WI38 (cell line): ENCODE measurements at regions not wholly inside any gene's neighbourhood (a gene's known extent, or its start where the extent isn't known, plus 50 kb on each side); places are given as distances from the start of the nearest gene placed in this dataset.

Experiments used
- H3K4me3 ChIP-seq: 2 replicates; pipeline ENCODE4 v1.5.1; 2011; ENCODE audit warnings: low read depth, mild to moderate bottlenecking, control low read depth, low read length
- TF ChIP-seq, protein P1 (sequence below): IDR thresholded peaks from 2 replicates; pipeline ENCODE4 v1.5.1; 2012; ENCODE audit warnings: low read depth, mild to moderate bottlenecking, control low read depth, low read length

DNA sequence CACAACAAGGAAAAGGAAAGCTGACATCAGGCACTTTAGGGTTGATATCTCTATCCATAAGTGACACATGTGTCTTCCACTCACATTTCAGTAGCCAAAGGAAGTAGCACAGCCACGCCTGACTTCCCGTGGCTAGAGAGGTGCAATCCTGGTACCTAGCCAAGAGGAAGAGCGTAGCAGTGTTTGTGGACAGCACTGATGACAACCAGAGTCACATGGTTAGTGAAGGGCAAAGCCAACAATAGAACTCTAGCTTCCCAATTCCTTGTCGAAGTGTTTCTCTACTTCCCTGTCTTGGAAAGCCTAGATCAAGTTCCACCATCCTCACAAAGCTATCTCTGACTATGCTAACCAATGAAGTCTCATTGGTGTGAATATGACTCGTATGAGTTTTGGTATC lies 189.2 kb downstream of the RSL24D1 start:
- TF ChIP-seq, protein P1, sequence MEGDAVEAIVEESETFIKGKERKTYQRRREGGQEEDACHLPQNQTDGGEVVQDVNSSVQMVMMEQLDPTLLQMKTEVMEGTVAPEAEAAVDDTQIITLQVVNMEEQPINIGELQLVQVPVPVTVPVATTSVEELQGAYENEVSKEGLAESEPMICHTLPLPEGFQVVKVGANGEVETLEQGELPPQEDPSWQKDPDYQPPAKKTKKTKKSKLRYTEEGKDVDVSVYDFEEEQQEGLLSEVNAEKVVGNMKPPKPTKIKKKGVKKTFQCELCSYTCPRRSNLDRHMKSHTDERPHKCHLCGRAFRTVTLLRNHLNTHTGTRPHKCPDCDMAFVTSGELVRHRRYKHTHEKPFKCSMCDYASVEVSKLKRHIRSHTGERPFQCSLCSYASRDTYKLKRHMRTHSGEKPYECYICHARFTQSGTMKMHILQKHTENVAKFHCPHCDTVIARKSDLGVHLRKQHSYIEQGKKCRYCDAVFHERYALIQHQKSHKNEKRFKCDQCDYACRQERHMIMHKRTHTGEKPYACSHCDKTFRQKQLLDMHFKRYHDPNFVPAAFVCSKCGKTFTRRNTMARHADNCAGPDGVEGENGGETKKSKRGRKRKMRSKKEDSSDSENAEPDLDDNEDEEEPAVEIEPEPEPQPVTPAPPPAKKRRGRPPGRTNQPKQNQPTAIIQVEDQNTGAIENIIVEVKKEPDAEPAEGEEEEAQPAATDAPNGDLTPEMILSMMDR: no peak
- H3K4me3 ChIP-seq: no peak overlapping the region

DNA sequence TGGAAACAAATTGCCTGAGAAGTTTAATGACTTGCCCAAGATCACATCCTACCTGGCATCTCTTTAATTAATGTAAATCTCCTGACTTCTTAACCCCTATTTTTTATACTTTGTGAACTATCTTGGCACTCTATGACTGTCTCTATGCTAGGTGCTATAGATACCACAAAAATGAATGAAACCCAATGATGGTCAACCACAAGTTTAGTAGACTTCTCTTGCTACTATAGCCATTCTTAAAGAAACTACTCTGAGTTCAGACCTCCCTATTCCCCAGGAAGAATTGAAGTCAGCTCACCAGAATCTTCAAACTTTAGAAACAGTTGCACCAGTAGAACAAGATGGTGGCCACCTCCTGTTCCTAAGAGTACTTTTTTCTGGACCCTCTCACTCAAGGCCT lies 191.1 kb downstream of the RSL24D1 start:
- no peak overlapping the region for H3K4me3 ChIP-seq
- TF ChIP-seq, protein P1: no peak

DNA sequence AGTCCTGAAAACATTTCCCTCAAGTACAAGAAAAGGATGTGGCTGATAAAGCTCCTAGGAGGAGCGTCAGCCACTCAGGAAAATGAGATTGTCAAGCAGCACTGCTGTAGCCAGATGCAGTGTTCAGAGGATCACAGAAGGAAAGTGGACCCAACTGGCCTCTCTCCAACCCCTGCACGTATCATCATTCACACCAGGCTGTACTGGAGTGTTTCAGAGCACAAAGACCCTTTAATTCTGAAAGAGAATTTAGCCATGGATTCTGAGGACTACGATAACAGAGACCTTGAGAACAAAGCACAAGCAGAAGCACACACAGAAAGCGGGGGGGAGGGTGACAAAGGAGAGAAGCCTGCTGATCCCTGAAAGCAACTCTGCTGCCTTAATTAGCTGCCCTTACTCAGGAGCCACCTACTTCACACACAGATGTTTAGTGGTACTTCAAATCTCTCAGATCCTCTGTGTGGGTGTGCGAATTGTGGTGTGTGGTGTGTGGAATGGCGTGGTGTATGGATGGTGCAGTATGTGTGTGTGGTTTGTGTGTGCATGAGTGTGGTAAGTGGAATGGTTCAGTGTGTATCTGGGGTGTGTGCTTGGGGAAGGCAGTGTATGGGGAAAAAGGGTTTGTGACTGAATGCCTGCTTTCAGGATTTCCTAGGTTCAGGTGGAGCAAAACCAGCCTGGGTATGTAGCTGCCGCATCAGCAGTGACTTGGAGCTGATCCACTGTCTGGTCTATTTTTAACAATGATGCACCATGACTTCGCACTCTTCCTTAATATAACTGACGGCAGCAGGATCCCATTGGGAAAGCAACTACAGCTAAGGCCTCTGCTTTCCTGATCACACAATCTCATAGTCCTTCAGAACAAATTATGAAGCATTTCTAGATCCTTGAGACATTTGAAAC lies 192.5 kb downstream of the RSL24D1 start:
- TF ChIP-seq, protein P1: no peak
- no peak overlapping the region for H3K4me3 ChIP-seq

DNA sequence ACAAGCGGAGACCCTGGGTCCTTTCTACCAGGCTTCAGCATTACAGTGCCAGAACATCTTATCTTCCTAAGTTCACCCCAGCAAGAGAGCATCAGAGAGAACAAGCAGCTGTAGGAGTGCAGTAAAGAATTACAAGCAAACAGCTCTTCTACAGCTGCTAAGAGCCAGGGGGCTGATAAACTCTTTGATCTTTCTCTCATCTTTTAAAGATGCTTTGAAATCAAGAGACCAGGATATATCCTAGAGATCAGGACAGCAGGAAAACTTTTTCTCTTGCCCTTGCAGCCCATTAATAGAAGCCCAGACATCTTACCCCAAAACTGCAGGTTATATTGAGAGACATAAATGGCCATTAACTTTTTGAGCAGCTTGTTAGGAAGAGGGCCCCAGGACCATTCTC lies 198.1 kb downstream of the RSL24D1 start:
- H3K4me3 ChIP-seq: no peak overlapping the region
- TF ChIP-seq, protein P1: no peak

DNA sequence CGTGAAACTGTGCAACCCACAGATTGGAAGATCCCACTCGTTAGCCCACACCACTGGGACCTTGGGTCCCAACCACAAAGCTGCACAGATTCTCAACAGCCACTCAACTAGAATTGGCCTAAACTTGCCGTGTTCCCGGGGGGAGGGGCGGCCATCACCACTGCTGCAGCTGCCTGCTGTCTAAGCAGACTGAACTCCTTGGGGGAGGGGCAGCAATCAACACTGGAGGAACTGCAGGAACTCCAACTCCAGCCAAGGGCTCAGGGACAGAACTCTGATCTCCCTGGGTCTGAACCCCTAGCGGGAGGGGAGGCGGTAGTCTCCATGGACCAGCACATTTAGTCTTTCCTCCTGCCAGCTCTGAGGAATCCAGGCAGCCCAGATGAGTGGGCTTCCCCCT lies 205.9 kb downstream of the RSL24D1 start:
- H3K4me3 ChIP-seq: no peak overlapping the region
- TF ChIP-seq, protein P1: no peak

DNA sequence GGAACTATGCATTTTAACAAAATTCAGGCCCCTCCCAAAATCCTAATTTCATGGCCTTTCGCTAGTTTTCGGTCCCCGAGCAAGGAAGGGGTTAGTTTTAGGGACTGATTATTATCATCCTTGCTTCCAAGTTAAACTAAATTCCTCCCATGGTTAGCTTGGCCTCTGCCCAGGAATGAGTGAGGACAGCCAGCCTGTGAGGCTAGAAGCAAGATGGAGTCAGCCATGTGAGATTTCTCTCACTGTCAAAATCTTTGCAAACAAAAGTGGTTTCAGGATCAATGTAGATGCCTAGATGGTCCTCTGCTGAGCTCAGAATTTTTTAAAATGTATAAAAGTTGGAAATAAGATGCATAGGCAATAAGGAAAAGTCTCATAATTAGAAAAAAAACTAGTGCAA lies 208.9 kb downstream of the RSL24D1 start:
- no peak overlapping the region for H3K4me3 ChIP-seq
- TF ChIP-seq, protein P1: no peak

DNA sequence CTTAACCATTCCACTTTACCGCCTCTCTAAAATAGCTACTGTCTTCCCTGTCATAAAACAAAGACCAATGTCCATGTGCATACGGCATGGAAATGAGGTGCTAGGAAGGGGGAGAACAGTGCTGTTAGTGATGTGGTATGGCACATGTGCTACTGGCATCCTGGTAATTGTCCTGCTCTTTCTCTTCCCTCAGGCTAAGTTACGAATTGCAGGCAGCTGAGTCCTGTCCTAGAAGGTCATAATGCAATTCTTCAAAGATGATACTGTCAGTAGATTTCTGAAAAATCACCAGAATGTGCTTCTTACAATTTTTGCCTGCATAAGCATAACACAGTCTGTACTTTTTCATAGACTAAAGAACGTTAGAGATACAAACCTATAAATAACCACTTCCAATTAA lies 216.8 kb downstream of the RSL24D1 start:
- no peak overlapping the region for H3K4me3 ChIP-seq
- TF ChIP-seq, protein P1: no peak
